VCaP (cell line): ENCODE measurements at regions not wholly inside any gene's neighbourhood (a gene's known extent, or its start where the extent isn't known, plus 50 kb on each side); places are given as distances from the start of the nearest gene placed in this dataset.
A peak's percentile ranks its signal among the peaks of the same experiment; 100 is the strongest.

ENCODE experiments used
- H3K27ac ChIP-seq: fragments of 450-650 bp; 2 replicates; pipeline ENCODE4 v1.5.1; 2017
- CTCF ChIP-seq: fragments of 450-650 bp; conservative IDR thresholded peaks from 2 replicates; pipeline ENCODE4 v1.5.1; 2017; ENCODE audit warnings: mild to moderate bottlenecking, moderate library complexity

GRCh38 chr7:135808206-135808605, 59.6 kb upstream of the FAM180A start:
- no peak overlapping the region for H3K27ac ChIP-seq
- no peak for TF ChIP-seq CTCF

DNA sequence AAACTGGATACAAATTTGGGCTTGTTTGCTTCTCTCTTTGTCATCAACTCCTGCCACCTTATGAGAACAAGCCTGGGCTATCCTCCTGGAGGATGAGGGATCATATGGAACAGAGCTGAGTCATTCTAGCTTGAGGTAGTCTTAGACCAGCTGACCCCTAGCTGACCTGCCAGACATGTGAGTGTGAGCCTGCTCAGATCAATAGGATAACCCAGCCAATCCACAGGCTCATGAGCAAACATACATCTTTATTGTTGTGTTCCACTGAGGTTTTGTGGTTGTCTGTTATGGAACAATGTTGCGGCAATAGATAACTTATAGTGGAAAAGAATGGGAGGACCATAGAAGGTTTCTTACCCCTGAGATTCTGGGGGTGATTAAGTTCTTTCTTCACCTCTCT, 54.5 kb upstream of the FAM180A start:
- H3K27ac ChIP-seq: no peak overlapping the region
- TF ChIP-seq CTCF: no peak

DNA sequence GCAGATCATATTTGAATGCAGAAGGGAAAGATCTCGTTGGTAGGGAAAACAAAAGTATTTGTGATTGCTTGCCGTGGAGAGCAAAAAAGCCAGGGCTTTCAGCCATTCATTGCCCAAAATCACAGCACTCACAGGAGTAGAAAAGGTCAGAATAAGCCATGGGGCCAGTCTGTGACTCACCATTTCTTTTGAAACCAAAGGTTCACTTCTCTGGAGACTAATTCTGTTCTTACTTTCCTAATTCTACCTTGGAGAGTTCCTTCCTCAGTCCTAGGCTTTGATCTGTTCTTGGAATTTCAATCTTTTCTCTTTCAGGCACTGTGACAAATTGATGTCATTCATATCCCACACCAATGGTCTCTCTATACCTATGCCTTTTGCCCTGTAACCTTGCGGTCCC, 54.1 kb upstream of the FAM180A start:
- TF ChIP-seq CTCF: no peak
- H3K27ac ChIP-seq: no peak overlapping the region

DNA sequence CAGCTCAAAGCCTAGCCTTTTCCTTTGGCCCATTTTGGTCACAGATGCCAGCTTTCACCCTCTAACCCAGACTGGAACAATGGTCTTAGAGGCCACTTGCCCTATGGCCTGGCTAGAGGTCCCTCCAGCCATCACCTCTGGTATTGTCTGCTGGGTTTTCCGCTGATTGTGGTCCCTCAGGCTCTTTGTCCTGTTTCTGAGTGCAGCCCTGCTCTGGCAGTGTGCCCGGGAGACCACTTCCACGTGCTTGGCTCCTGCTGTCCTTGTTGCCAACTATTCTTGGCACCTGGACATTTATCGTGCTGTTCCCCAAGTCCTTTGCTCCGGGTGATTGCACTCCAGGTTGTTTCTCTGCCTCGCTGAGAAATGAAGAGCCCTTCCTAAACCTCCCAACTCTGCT, 53.3 kb upstream of the FAM180A start:
- no peak for TF ChIP-seq CTCF

GRCh38 chr7:135801045-135801693, 52.6 kb upstream of the FAM180A start:
- TF ChIP-seq CTCF: peak; percentile 92
- H3K27ac ChIP-seq: peak overlapping the region; percentile 34; the same call in 1 of the 2 replicates

More for the DNA sequence above, 53.3 kb upstream of the FAM180A start:
- peak overlapping the region; percentile 34; the same call in 1 of the 2 replicates for H3K27ac ChIP-seq

DNA sequence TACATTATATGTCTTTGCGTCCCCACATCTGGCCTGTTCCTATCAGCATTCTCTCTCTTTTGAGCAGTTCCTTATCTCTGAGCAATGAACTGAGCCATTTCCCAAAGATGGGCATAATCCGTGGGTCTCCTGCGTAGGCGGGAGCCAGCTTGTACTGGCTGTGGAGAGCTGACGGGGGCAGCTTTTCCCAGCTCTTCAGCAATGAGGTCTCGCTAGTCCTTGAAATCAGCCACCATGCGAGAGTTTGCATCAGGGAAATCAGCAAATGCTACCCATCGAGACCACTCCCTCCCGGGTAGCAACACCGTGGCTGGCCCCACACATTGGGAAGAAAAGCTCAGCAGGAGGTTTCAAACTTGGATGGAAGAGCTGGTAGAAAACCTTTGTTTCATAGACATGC, 51.9 kb upstream of the FAM180A start:
- TF ChIP-seq CTCF: no peak

DNA sequence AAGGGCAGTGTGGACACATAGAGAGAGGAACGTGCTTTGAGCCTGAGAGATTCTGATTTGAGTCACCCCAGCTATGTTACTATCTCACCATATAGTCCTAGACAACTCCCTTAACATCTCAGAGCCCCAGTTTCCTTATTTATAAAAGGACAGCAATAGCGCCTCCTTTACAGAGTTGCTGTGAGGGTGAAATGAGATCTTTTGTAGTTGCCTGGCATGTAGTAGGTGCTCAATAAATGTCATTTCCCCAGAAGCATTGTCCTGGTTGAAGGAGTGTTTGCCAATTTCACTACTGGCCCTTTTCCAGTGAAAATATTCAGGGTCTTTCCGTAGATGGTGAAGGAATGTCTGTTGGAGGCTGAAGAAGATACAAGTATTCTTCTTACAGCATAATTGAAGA, 51.3 kb upstream of the FAM180A start:
- no peak overlapping the region for H3K27ac ChIP-seq
- TF ChIP-seq CTCF: no peak

More for the DNA sequence above, 51.9 kb upstream of the FAM180A start:
- peak overlapping the region; percentile 34; the same call in 1 of the 2 replicates for H3K27ac ChIP-seq
